Liver (tissue), 8 donors: ENCODE measurements at regions not wholly inside any gene's neighbourhood (a gene's known extent, or its start where the extent isn't known, plus 50 kb on each side); places are given as distances from the start of the nearest gene placed in this dataset.

Experiments used
- DNase-seq: peaks from one replicate; pipeline ENCODE4 v3.0.0-alpha.2; 2017; ENCODE audit warnings: low spot score
- H3K27ac ChIP-seq, 2 donors: one replicate each; pipeline ENCODE4 v1.7.0; 2013; ENCODE audit warnings: inconsistent platforms in 2 of 2, low read length in 2 of 2, control low read depth in 1 of 2, low read depth in 1 of 2, mild to moderate bottlenecking in 1 of 2
- H3K27me3 ChIP-seq, 4 donors: one replicate each; pipeline versions ENCODE4 v1.6.1 to v1.7.0; 2013; ENCODE audit warnings: low read length in 3 of 4, inconsistent platforms in 1 of 4, mild to moderate bottlenecking in 1 of 4, moderate library complexity in 1 of 4; ENCODE audit not compliant: control insufficient read depth in 4 of 4, insufficient read depth in 4 of 4
- H3K36me3 ChIP-seq, 4 donors: one replicate each; pipeline versions ENCODE4 v1.6.1 to v1.7.0; 2013; ENCODE audit warnings: low read length in 3 of 4, mild to moderate bottlenecking in 3 of 4, low read depth in 1 of 4, moderate library complexity in 1 of 4; ENCODE audit not compliant: control insufficient read depth in 4 of 4, insufficient read depth in 3 of 4
- H3K4me1 ChIP-seq, 4 donors: one replicate each; pipeline versions ENCODE4 v1.6.1 to v1.7.0; 2013; ENCODE audit warnings: low read length in 3 of 4, mild to moderate bottlenecking in 3 of 4, moderate library complexity in 1 of 4; ENCODE audit not compliant: control insufficient read depth in 4 of 4, insufficient read depth in 4 of 4
- H3K4me3 ChIP-seq, 3 donors: one replicate each; pipeline versions ENCODE4 v1.6.1 to v1.7.0; 2013; ENCODE audit warnings: low read length in 3 of 3, control low read depth in 1 of 3, low read depth in 1 of 3, mild to moderate bottlenecking in 1 of 3
- H3K9ac ChIP-seq, 2 donors: one replicate each; pipeline ENCODE4 v1.7.0; 2013; ENCODE audit warnings: low read length in 2 of 2, mild to moderate bottlenecking in 2 of 2, moderate library complexity in 2 of 2, control low read depth in 1 of 2, low read depth in 1 of 2
- H3K9me3 ChIP-seq, 4 donors: one replicate each; pipeline versions ENCODE4 v1.6.1 to v1.7.0; 2013; ENCODE audit warnings: low read length in 3 of 4; ENCODE audit not compliant: control insufficient read depth in 4 of 4
- CTCF ChIP-seq: fragments of 150-350 bp; IDR thresholded peaks from 2 replicates; pipeline ENCODE4 v1.5.1; 2017; ENCODE audit warnings: improper control_type of control experiment, low read depth, low read length; ENCODE audit not compliant: missing input control
- EGR1 ChIP-seq, 2 donors: IDR thresholded peaks; 2 replicates each; pipeline ENCODE4 v1.6.1; 2016 to 2018; ENCODE audit warnings: antibody characterized with exemption in 2 of 2, low read depth in 2 of 2
- FOXA1 ChIP-seq: IDR thresholded peaks from 2 replicates; pipeline ENCODE4 v1.6.1; 2016; ENCODE audit warnings: antibody characterized with exemption
- FOXA2 ChIP-seq: IDR thresholded peaks from 2 replicates; pipeline ENCODE4 v1.6.1; 2016; ENCODE audit warnings: antibody characterized with exemption
- GABPA ChIP-seq, 2 donors: IDR thresholded peaks in 1 of 2; conservative IDR thresholded peaks in 1 of 2; 2 replicates each; pipeline ENCODE4 v1.6.1; 2016; ENCODE audit warnings: antibody characterized with exemption in 2 of 2, mild to moderate bottlenecking in 1 of 2, moderate library complexity in 1 of 2
- HNF4G ChIP-seq: IDR thresholded peaks from 2 replicates; pipeline ENCODE4 v1.6.1; 2016; ENCODE audit warnings: antibody characterized with exemption
- NR2F2 ChIP-seq: IDR thresholded peaks from 2 replicates; pipeline ENCODE4 v1.6.1; 2016; ENCODE audit warnings: antibody characterized with exemption
- RAD21 ChIP-seq, 2 donors: IDR thresholded peaks; 2 replicates each; pipeline ENCODE4 v1.6.1; 2016; ENCODE audit warnings: antibody characterized with exemption in 2 of 2, mild to moderate bottlenecking in 2 of 2
- REST ChIP-seq: IDR thresholded peaks from 2 replicates; pipeline ENCODE4 v1.6.1; 2016; ENCODE audit warnings: antibody characterized with exemption, mild to moderate bottlenecking
- RXRA ChIP-seq, 2 donors: IDR thresholded peaks; 2 replicates each; pipeline ENCODE4 v1.6.1; 2017 to 2018; ENCODE audit warnings: antibody characterized with exemption in 2 of 2, mild to moderate bottlenecking in 1 of 2
- SP1 ChIP-seq: IDR thresholded peaks from 2 replicates; pipeline ENCODE4 v1.6.1; 2018; ENCODE audit warnings: antibody characterized with exemption, mild to moderate bottlenecking
- TAF1 ChIP-seq: conservative IDR thresholded peaks from 2 replicates; pipeline ENCODE4 v1.6.1; 2016; ENCODE audit warnings: antibody characterized with exemption, mild to moderate bottlenecking
- YY1 ChIP-seq: IDR thresholded peaks from 2 replicates; pipeline ENCODE4 v1.6.1; 2016; ENCODE audit warnings: antibody characterized with exemption, mild to moderate bottlenecking
- WGBS: extraction: QIAGEN DNeasy Blood & Tissue Kit; methylation state at CpG from one replicate; pipeline ENCODE4 v1.1.7; 2013; 5-methylcytosine and 5-hydroxymethylcytosine counted together
- TF ChIP-seq, protein P1 (sequence below): IDR thresholded peaks from 2 replicates; pipeline ENCODE4 v1.6.1; 2016; ENCODE audit warnings: antibody characterized with exemption
- TF ChIP-seq, protein P2 (sequence below): IDR thresholded peaks from 2 replicates; pipeline ENCODE4 v1.6.1; 2016; ENCODE audit warnings: antibody characterized with exemption
- donor health status: healthy.
- donor health status: healthy.
- donor health status: healthy.
- donor health status: healthy.
- donor health status: healthy.

GRCh38 chrX:99782516-99783040, 627.5 kb downstream of the PCDH19 start (continued):
- no peak for TF ChIP-seq CTCF
- TF ChIP-seq EGR1 (IDR thresholded peaks at IDR 0.05; ENCODE audit: low read depth in 2 of 2), result no peak
- TF ChIP-seq, protein P1, sequence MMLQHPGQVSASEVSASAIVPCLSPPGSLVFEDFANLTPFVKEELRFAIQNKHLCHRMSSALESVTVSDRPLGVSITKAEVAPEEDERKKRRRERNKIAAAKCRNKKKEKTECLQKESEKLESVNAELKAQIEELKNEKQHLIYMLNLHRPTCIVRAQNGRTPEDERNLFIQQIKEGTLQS, result no peak
- TF ChIP-seq, protein P2, sequence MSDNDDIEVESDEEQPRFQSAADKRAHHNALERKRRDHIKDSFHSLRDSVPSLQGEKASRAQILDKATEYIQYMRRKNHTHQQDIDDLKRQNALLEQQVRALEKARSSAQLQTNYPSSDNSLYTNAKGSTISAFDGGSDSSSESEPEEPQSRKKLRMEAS, result no peak

GRCh38 chrX:99777912-99778311, 632.2 kb downstream of the PCDH19 start:
- DNase-seq, result no peak
- H3K27ac ChIP-seq, result no peak overlapping the region

GRCh38 chrX:99761731-99762130, 648.3 kb downstream of the PCDH19 start:
- 74% methylated on average over 3 of the region's 3 CpGs for WGBS

More at GRCh38 chrX:99777912-99778311, 632.2 kb downstream of the PCDH19 start:
- Histone ChIP-seq H3K9ac (no peak overlapping the region), H3K27me3 (no peaks in the 10 kb centered on the region), H3K36me3 (no peaks in the 10 kb centered on the region), H3K4me3 (no peak overlapping the region), H3K4me1 (no peaks in the 10 kb centered on the region), H3K9me3 (no peaks in the 10 kb centered on the region)
- WGBS, result 59% methylated on average over 1 of the region's 1 CpG
- TF ChIP-seq CTCF (no peak), GABPA (IDR thresholded peaks at IDR 0.05 in 1 of 2, conservative IDR thresholded peaks at IDR 0.05 in 1 of 2) (no peak), YY1 (no peak), NR2F2 (no peak), RAD21 (IDR thresholded peaks at IDR 0.05) (no peak), RXRA (IDR thresholded peaks at IDR 0.05) (no peak)

More at GRCh38 chrX:99761731-99762130, 648.3 kb downstream of the PCDH19 start:
- Histone ChIP-seq H3K27ac (no peak overlapping the region), H3K27me3 (no peaks in the 10 kb centered on the region), H3K9me3 (peaks cover 0 to 11% (median 2%) of the 10 kb centered on the region in 4 donors), H3K9ac (no peak overlapping the region), H3K4me3 (no peak overlapping the region), H3K36me3 (no peaks in the 10 kb centered on the region), H3K4me1 (no peaks in the 10 kb centered on the region)
- DNase-seq, result no peak
- no peak for TF ChIP-seq TAF1
- TF ChIP-seq FOXA2, result no peak
- no peak for TF ChIP-seq REST
- TF ChIP-seq FOXA1, result no peak
- TF ChIP-seq RXRA (IDR thresholded peaks at IDR 0.05), result no peak
- TF ChIP-seq, protein P1, result no peak
- no peak for TF ChIP-seq SP1
- TF ChIP-seq EGR1 (IDR thresholded peaks at IDR 0.05; ENCODE audit: low read depth in 2 of 2), result no peak
- no peak for TF ChIP-seq CTCF
- TF ChIP-seq, protein P2, result no peak
- no peak for TF ChIP-seq HNF4G
- TF ChIP-seq NR2F2, result no peak
- TF ChIP-seq RAD21 (IDR thresholded peaks at IDR 0.05), result no peak
